ENCODE measurements at regions not wholly inside any gene's neighbourhood (a gene's known extent, or its start where the extent isn't known, plus 50 kb on each side); places are given as distances from the start of the nearest gene placed in this dataset.

DNA sequence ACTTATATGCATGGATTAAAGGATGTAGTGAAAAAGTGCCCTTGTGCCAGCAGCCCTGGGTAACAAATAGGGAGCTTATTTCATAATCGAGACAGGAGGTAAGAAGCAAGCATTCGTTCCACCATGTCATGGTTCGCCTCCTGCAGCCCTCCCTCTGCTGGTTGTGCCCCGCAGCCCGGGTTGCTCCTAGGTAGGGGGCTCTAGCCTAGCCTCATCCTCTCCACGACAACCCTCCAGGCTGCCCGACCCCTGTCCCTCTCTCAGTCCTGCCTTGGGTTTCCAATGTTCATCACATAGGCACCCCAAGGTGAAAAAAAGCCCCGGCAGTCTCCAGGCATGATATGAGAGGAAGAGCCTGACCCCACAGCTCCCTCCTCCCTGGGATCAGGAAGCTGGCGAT lies 75.5 kb upstream of the SYNDIG1 start:
- whole genome bisulfite sequencing (ENCODE audit: extremely low coverage, insufficient coverage, insufficient read length), result no CpG with 5 or more reads among the region's 9 CpGs
- no peaks in the 10 kb centered on the region for H3K27me3 ChIP-seq (ENCODE audit: insufficient read depth, low read length)
- H3K4me2 ChIP-seq (ENCODE audit: low read length), result no peak overlapping the region

DNA sequence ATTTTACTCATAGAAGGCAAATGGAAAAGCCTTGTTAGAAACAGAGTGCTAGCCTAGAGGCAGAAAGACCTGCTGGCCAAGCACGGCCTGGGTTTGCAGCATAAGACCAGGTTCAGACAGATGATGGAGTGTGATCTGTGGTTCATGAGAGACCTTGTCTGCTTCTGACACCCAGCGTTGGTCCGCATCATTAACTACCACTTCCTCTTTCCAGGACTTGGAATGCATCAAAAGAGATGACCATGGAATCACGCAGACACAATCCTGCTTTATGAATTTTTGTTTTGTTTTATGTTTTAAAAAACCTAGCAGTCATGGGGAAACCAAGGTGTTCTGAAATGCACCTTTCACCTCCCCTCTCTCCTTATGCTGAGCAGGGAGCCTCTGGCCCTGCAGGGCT lies 76.8 kb upstream of the SYNDIG1 start:
- H2AFZ ChIP-seq (ENCODE audit: insufficient read depth, low read length, poor library complexity), result no peak overlapping the region
- WGBS (ENCODE audit: extremely low coverage, insufficient coverage, insufficient read length), result no CpG with 5 or more reads among the region's 4 CpGs
- DNase-seq, result no peak

More for the DNA sequence above, 75.5 kb upstream of the SYNDIG1 start:
- Histone ChIP-seq H3K4me3 (ENCODE audit: low read depth, low read length) (no peak overlapping the region), H3K9ac (ENCODE audit: low read length) (no peak overlapping the region), H4K8ac (ENCODE audit: low read depth, low read length) (no peak overlapping the region), H3K4me1 (ENCODE audit: control insufficient read depth in 1 of 2, insufficient read depth in 2 of 2, low read length in 2 of 2) (no peaks in the 10 kb centered on the region), H2AK5ac (ENCODE audit: low read length) (no peak overlapping the region), H3K79me1 (ENCODE audit: low read length) (no peaks in the 10 kb centered on the region), H3K9me3 (ENCODE audit: insufficient read depth, low read depth, low read length) (peaks cover 2% of the 10 kb centered on the region), H2BK5ac (ENCODE audit: low read depth, low read length, poor library complexity) (no peak overlapping the region), H2AFZ (ENCODE audit: insufficient read depth, low read length, poor library complexity) (no peak overlapping the region), H2BK12ac (ENCODE audit: low read length) (no peak overlapping the region), H4K91ac (ENCODE audit: low read depth, low read length) (no peak overlapping the region), H3K27ac (ENCODE audit: low read depth, low read length) (no peak overlapping the region), H3K4ac (ENCODE audit: low read depth, low read length) (no peak overlapping the region), H3K14ac (ENCODE audit: low read length) (no peak overlapping the region), H3K18ac (ENCODE audit: low read length) (no peak overlapping the region), H3K36me3 (ENCODE audit: control insufficient read depth in 1 of 2, insufficient read depth in 2 of 2, low read length in 2 of 2) (no peaks in the 10 kb centered on the region), H3K79me2 (ENCODE audit: control insufficient read depth, insufficient read depth, low read length, poor library complexity) (no peaks in the 10 kb centered on the region), H2BK120ac (ENCODE audit: insufficient read depth, low read length, poor library complexity) (no peak overlapping the region), H3K23ac (ENCODE audit: low read length) (no peak overlapping the region), H4K12ac (ENCODE audit: low read depth, low read length) (no peak overlapping the region)
- DNase-seq, result no peak

DNA sequence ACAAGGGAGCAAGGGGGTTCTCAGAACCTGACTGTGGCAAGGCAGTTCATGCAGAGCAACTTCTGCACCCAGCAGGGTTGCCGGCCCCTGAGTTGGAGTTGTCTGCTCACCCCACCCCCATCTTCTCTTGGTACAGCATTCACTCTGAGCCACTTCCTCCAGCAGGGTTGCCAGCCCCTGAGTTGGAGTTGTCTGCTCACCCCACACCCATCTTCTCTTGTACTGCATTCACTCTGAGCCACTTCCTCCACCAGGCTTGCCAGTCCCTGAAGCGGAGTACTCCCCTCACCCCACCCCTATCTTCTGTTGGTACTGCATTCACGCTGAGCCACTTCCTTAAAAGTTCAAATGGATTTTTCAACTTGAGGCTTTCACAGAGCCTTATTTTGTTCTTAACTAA lies 79.7 kb upstream of the SYNDIG1 start:
- no peak overlapping the region for H3K4ac ChIP-seq (ENCODE audit: low read depth, low read length)
- no peaks in the 10 kb centered on the region for H3K27me3 ChIP-seq (ENCODE audit: insufficient read depth, low read length)
- H3K9me3 ChIP-seq (ENCODE audit: insufficient read depth, low read depth, low read length), result peaks cover 2% of the 10 kb centered on the region
- H2BK12ac ChIP-seq (ENCODE audit: low read length), result no peak overlapping the region
- no peak overlapping the region for H3K27ac ChIP-seq (ENCODE audit: low read depth, low read length)
- H3K4me2 ChIP-seq (ENCODE audit: low read length), result no peak overlapping the region
- H3K79me2 ChIP-seq (ENCODE audit: control insufficient read depth, insufficient read depth, low read length, poor library complexity), result no peaks in the 10 kb centered on the region
- no peak overlapping the region for H3K14ac ChIP-seq (ENCODE audit: low read length)
- H3K18ac ChIP-seq (ENCODE audit: low read length), result no peak overlapping the region
- no CpG with 5 or more reads among the region's 3 CpGs for WGBS (ENCODE audit: extremely low coverage, insufficient coverage, insufficient read length)
- H3K9ac ChIP-seq (ENCODE audit: low read length), result no peak overlapping the region
- H2BK5ac ChIP-seq (ENCODE audit: low read depth, low read length, poor library complexity), result no peak overlapping the region
- no peak overlapping the region for H2AFZ ChIP-seq (ENCODE audit: insufficient read depth, low read length, poor library complexity)
- no peaks in the 10 kb centered on the region for H3K4me1 ChIP-seq (ENCODE audit: control insufficient read depth in 1 of 2, insufficient read depth in 2 of 2, low read length in 2 of 2)
- no peaks in the 10 kb centered on the region for H3K79me1 ChIP-seq (ENCODE audit: low read length)
- H3K36me3 ChIP-seq (ENCODE audit: control insufficient read depth in 1 of 2, insufficient read depth in 2 of 2, low read length in 2 of 2), result no peaks in the 10 kb centered on the region
- H2BK120ac ChIP-seq (ENCODE audit: insufficient read depth, low read length, poor library complexity), result no peak overlapping the region
- DNase-seq, result no peak
- no peak overlapping the region for H4K8ac ChIP-seq (ENCODE audit: low read depth, low read length)
- no peak overlapping the region for H2AK5ac ChIP-seq (ENCODE audit: low read length)
- H4K91ac ChIP-seq (ENCODE audit: low read depth, low read length), result no peak overlapping the region
- H3K4me3 ChIP-seq (ENCODE audit: low read depth, low read length), result no peak overlapping the region
- no peak overlapping the region for H3K23ac ChIP-seq (ENCODE audit: low read length)
- no peak overlapping the region for H4K12ac ChIP-seq (ENCODE audit: low read depth, low read length)

More for the DNA sequence above, 76.8 kb upstream of the SYNDIG1 start:
- no peak overlapping the region for H4K91ac ChIP-seq (ENCODE audit: low read depth, low read length)
- H2BK5ac ChIP-seq (ENCODE audit: low read depth, low read length, poor library complexity), result no peak overlapping the region
- H3K79me1 ChIP-seq (ENCODE audit: low read length), result no peaks in the 10 kb centered on the region
- no peaks in the 10 kb centered on the region for H3K4me1 ChIP-seq (ENCODE audit: control insufficient read depth in 1 of 2, insufficient read depth in 2 of 2, low read length in 2 of 2)
- H3K79me2 ChIP-seq (ENCODE audit: control insufficient read depth, insufficient read depth, low read length, poor library complexity), result no peaks in the 10 kb centered on the region
- no peak overlapping the region for H3K14ac ChIP-seq (ENCODE audit: low read length)
- H4K12ac ChIP-seq (ENCODE audit: low read depth, low read length), result no peak overlapping the region
- H2AK5ac ChIP-seq (ENCODE audit: low read length), result no peak overlapping the region
- H3K27me3 ChIP-seq (ENCODE audit: insufficient read depth, low read length), result no peaks in the 10 kb centered on the region
- no peaks in the 10 kb centered on the region for H3K36me3 ChIP-seq (ENCODE audit: control insufficient read depth in 1 of 2, insufficient read depth in 2 of 2, low read length in 2 of 2)
- H3K4me2 ChIP-seq (ENCODE audit: low read length), result no peak overlapping the region
- H3K4me3 ChIP-seq (ENCODE audit: low read depth, low read length), result no peak overlapping the region
- no peak overlapping the region for H3K9ac ChIP-seq (ENCODE audit: low read length)
- H3K23ac ChIP-seq (ENCODE audit: low read length), result no peak overlapping the region
- peaks cover 2% of the 10 kb centered on the region for H3K9me3 ChIP-seq (ENCODE audit: insufficient read depth, low read depth, low read length)
- no peak overlapping the region for H2BK120ac ChIP-seq (ENCODE audit: insufficient read depth, low read length, poor library complexity)
- H4K8ac ChIP-seq (ENCODE audit: low read depth, low read length), result no peak overlapping the region
- no peak overlapping the region for H3K4ac ChIP-seq (ENCODE audit: low read depth, low read length)
- H3K18ac ChIP-seq (ENCODE audit: low read length), result no peak overlapping the region
- H2BK12ac ChIP-seq (ENCODE audit: low read length), result no peak overlapping the region
- H3K27ac ChIP-seq (ENCODE audit: low read depth, low read length), result no peak overlapping the region

DNA sequence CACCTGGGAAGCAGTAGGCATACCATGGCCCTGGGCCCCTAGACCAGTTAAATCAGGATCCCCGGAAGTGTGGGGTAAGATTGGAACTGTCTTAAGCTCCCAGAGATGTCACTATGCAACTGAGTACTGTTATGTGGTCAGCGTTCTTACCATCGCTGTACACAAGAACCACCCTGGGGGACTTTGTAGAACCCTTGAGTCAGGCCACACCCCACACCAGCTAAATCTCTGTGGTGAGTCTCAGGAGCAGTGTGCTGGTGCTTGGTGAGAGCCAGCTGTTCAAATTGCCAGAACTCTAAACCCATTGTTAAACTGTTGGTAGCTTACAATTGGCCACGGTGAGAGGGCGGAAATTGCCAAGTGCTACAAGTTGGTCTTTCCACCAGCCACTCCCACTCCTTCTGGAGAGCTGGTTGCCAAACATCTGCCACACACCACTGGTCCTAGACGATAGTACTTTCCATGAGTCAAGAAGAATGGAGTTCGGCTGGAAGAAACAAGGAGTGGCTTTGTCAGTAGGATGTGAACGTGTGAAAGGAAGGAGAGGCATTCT lies 80.5 kb upstream of the SYNDIG1 start:
- no peak overlapping the region for H3K23ac ChIP-seq (ENCODE audit: low read length)
- no peaks in the 10 kb centered on the region for H3K27me3 ChIP-seq (ENCODE audit: insufficient read depth, low read length)
- no peak overlapping the region for H4K12ac ChIP-seq (ENCODE audit: low read depth, low read length)
- no peaks in the 10 kb centered on the region for H3K4me1 ChIP-seq (ENCODE audit: control insufficient read depth in 1 of 2, insufficient read depth in 2 of 2, low read length in 2 of 2)
- peaks cover 2% of the 10 kb centered on the region for H3K9me3 ChIP-seq (ENCODE audit: insufficient read depth, low read depth, low read length)
- no peak overlapping the region for H3K27ac ChIP-seq (ENCODE audit: low read depth, low read length)
- no peak overlapping the region for H2BK12ac ChIP-seq (ENCODE audit: low read length)
- no peaks in the 10 kb centered on the region for H3K36me3 ChIP-seq (ENCODE audit: control insufficient read depth in 1 of 2, insufficient read depth in 2 of 2, low read length in 2 of 2)
- no peak overlapping the region for H3K4ac ChIP-seq (ENCODE audit: low read depth, low read length)
- no peak overlapping the region for H2AK5ac ChIP-seq (ENCODE audit: low read length)
- no peaks in the 10 kb centered on the region for H3K79me1 ChIP-seq (ENCODE audit: low read length)
- H2BK120ac ChIP-seq (ENCODE audit: insufficient read depth, low read length, poor library complexity), result no peak overlapping the region
- H2AFZ ChIP-seq (ENCODE audit: insufficient read depth, low read length, poor library complexity), result no peak overlapping the region
- no peak overlapping the region for H3K4me3 ChIP-seq (ENCODE audit: low read depth, low read length)
- H3K4me2 ChIP-seq (ENCODE audit: low read length), result no peak overlapping the region
- H4K91ac ChIP-seq (ENCODE audit: low read depth, low read length), result no peak overlapping the region
- no CpG with 5 or more reads among the region's 8 CpGs for WGBS (ENCODE audit: extremely low coverage, insufficient coverage, insufficient read length)
- H3K9ac ChIP-seq (ENCODE audit: low read length), result no peak overlapping the region
- no peak overlapping the region for H3K14ac ChIP-seq (ENCODE audit: low read length)
- DNase-seq, result no peak
- H2BK5ac ChIP-seq (ENCODE audit: low read depth, low read length, poor library complexity), result no peak overlapping the region
- H3K18ac ChIP-seq (ENCODE audit: low read length), result no peak overlapping the region
- no peak overlapping the region for H4K8ac ChIP-seq (ENCODE audit: low read depth, low read length)
- H3K79me2 ChIP-seq (ENCODE audit: control insufficient read depth, insufficient read depth, low read length, poor library complexity), result no peaks in the 10 kb centered on the region

Data from trophoblast cell (in vitro differentiated cells and primary cell).